ENCODE measurements at regions not wholly inside any gene's neighbourhood (a gene's known extent, or its start where the extent isn't known, plus 50 kb on each side); places are given as distances from the start of the nearest gene placed in this dataset.

DNA sequence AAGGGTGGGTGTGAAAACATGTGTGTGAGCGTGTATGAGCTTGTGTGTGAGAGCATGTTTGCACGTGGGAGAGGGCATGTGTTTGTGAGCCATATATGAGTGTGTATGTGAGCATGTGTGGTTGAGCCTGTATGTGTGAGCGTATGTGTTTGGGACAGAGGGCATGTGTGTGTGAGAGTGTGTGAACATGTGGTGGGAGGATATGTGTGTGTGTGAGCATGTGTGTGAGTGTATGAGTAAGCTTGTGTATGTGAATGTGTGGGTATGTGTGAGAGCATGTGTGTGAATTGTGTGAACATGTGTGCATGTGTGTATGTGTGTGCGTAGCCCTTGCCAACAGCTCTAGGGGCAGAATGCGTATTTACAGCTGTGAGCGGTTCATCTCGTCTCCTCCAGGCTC, 163.0 kb downstream of the TMEM200C start:
- no peaks in the 10 kb centered on the region for H3K9me2 ChIP-seq (ENCODE audit: insufficient read depth, low read length)
- intact Hi-C loops (cut with micrococcal nuclease; ENCODE audit: unreplicated experiment), result no loop called here
- no peaks in the 10 kb centered on the region for H3K9me3 ChIP-seq (ENCODE audit: low read length)
- H3K79me2 ChIP-seq (ENCODE audit: insufficient read depth, low read depth, low read length), result no peaks in the 10 kb centered on the region
- H4K20me1 ChIP-seq (ENCODE audit: insufficient read depth, low read length), result no peaks in the 10 kb centered on the region
- H3K4me3 ChIP-seq (ENCODE audit: low read depth, low read length, poor library complexity, severe bottlenecking), result no peak overlapping the region
- no peak overlapping the region for H3K27ac ChIP-seq (ENCODE audit: low read depth, low read length, poor library complexity, severe bottlenecking)
- ChIA-PET POLR2A (no interaction called here), CTCF (ENCODE audit: unreplicated experiment) (no interaction called here)
- no TSS peak for BruUV-seq (replicated peaks)
- no peak overlapping the region for H3K4me2 ChIP-seq (ENCODE audit: low read length)
- no peak for TF ChIP-seq EZH2phosphoT487 (IDR thresholded peaks at IDR 0.05; ENCODE audit: borderline replicate concordance, low read depth, low read length)
- TF ChIP-seq, protein P1, sequence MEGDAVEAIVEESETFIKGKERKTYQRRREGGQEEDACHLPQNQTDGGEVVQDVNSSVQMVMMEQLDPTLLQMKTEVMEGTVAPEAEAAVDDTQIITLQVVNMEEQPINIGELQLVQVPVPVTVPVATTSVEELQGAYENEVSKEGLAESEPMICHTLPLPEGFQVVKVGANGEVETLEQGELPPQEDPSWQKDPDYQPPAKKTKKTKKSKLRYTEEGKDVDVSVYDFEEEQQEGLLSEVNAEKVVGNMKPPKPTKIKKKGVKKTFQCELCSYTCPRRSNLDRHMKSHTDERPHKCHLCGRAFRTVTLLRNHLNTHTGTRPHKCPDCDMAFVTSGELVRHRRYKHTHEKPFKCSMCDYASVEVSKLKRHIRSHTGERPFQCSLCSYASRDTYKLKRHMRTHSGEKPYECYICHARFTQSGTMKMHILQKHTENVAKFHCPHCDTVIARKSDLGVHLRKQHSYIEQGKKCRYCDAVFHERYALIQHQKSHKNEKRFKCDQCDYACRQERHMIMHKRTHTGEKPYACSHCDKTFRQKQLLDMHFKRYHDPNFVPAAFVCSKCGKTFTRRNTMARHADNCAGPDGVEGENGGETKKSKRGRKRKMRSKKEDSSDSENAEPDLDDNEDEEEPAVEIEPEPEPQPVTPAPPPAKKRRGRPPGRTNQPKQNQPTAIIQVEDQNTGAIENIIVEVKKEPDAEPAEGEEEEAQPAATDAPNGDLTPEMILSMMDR (conservative IDR thresholded peaks at IDR 0.05; ENCODE audit: low read length), result no peak
- no peaks in the 10 kb centered on the region for H3K4me1 ChIP-seq (ENCODE audit: insufficient read depth, low read length, poor library complexity, severe bottlenecking)
- H2AFZ ChIP-seq (ENCODE audit: low read length), result no peak overlapping the region
- no peaks in the 10 kb centered on the region for H3K36me3 ChIP-seq (ENCODE audit: insufficient read depth, low read length)
- DNase-seq (ENCODE audit: low spot score), result no peak

DNA sequence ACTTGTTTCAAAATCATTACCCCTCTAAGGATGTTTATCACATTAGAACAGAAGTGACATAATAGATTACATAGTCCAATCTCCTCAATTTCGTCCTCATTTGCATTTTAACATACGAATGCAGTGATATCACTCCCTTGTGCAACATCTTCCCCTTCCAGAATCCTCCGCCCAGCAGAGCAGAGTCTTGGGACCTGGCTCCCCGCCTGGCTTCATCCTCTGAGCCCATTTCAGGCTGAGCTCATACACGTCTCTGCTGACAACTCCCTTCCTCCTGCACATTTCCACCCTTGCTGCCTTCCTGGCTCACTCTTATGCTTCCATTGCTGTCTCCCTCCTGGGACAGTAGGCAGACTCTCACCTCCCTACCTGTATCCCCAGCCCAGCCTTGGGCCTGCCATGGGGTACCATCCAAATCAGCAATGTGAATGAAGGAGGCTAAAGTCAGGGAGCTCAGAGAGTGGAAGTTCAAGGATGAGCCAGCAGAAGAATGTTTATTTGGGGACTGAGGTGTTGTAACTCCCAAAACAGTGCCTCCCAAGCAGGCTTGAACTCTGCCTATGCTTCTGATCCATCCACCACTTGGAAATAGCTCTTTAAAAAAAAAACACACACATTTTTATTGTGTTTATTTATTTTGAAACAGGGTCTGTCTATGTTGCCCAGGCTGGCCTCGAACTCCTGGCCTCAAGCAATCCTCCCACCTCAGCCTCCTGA, 165.2 kb downstream of the TMEM200C start:
- no peaks in the 10 kb centered on the region for H3K9me3 ChIP-seq (ENCODE audit: low read length)
- no peaks in the 10 kb centered on the region for H3K9me2 ChIP-seq (ENCODE audit: insufficient read depth, low read length)
- H4K20me1 ChIP-seq (ENCODE audit: insufficient read depth, low read length), result no peaks in the 10 kb centered on the region
- H3K36me3 ChIP-seq (ENCODE audit: insufficient read depth, low read length), result no peaks in the 10 kb centered on the region
- CTCF ChIA-PET (ENCODE audit: unreplicated experiment), result no interaction called here
- no peak overlapping the region for H2AFZ ChIP-seq (ENCODE audit: low read length)
- no peak for DNase-seq (ENCODE audit: low spot score)
- intact Hi-C loops (cut with micrococcal nuclease; ENCODE audit: unreplicated experiment), result no loop called here
- H3K4me2 ChIP-seq (ENCODE audit: low read length), result no peak overlapping the region
- TF ChIP-seq EZH2phosphoT487 (IDR thresholded peaks at IDR 0.05; ENCODE audit: borderline replicate concordance, low read depth, low read length), result no peak
- TF ChIP-seq, protein P1 (conservative IDR thresholded peaks at IDR 0.05; ENCODE audit: low read length), result no peak
- POLR2A ChIA-PET, result interaction anchor here (0.5 kb wide), 1 partner anchor 1768 kb away, joined by 3 read pairs; no protein-coding TSS in a partner anchor
- no peak overlapping the region for H3K27ac ChIP-seq (ENCODE audit: low read depth, low read length, poor library complexity, severe bottlenecking)
- no peaks in the 10 kb centered on the region for H3K4me1 ChIP-seq (ENCODE audit: insufficient read depth, low read length, poor library complexity, severe bottlenecking)
- no peak overlapping the region for H3K4me3 ChIP-seq (ENCODE audit: low read depth, low read length, poor library complexity, severe bottlenecking)
- BruUV-seq (replicated peaks), result no TSS peak
- no peaks in the 10 kb centered on the region for H3K79me2 ChIP-seq (ENCODE audit: insufficient read depth, low read depth, low read length)

DNA sequence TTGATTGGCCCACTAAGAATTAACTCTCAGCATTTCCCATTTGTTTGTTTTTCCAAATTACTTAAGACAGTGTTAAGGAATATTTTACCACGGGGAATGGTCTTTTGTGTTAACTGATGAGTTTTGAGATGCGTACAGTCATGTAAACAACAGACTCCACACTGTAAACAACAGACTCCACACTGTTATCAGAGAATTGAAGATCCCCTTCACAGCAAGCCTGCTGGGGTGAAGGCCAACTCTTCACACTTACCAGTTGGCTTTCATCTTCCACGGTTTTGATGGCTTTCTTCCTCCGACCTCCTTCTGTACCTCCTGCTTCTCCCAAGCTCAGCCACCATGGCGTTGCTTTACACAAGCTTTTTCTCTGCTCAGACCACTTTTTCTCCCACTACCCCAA, 166.8 kb downstream of the TMEM200C start:
- Histone ChIP-seq H3K27ac (ENCODE audit: low read depth, low read length, poor library complexity, severe bottlenecking) (no peak overlapping the region), H4K20me1 (ENCODE audit: insufficient read depth, low read length) (no peaks in the 10 kb centered on the region), H3K79me2 (ENCODE audit: insufficient read depth, low read depth, low read length) (no peaks in the 10 kb centered on the region), H2AFZ (ENCODE audit: low read length) (no peak overlapping the region), H3K4me2 (ENCODE audit: low read length) (no peak overlapping the region), H3K36me3 (ENCODE audit: insufficient read depth, low read length) (no peaks in the 10 kb centered on the region), H3K4me1 (ENCODE audit: insufficient read depth, low read length, poor library complexity, severe bottlenecking) (no peaks in the 10 kb centered on the region), H3K4me3 (ENCODE audit: low read depth, low read length, poor library complexity, severe bottlenecking) (no peak overlapping the region), H3K9me2 (ENCODE audit: insufficient read depth, low read length) (no peaks in the 10 kb centered on the region), H3K9me3 (ENCODE audit: low read length) (no peaks in the 10 kb centered on the region)
- TF ChIP-seq, protein P1 (conservative IDR thresholded peaks at IDR 0.05; ENCODE audit: low read length), result no peak
- no peak for TF ChIP-seq EZH2phosphoT487 (IDR thresholded peaks at IDR 0.05; ENCODE audit: borderline replicate concordance, low read depth, low read length)
- DNase-seq (ENCODE audit: low spot score), result no peak
- ChIA-PET CTCF (ENCODE audit: unreplicated experiment) (no interaction called here), POLR2A (interaction anchor here (0.6 to 1.1 kb wide), 2 partner anchors 9 to 1452 kb away, joined by 3 read pairs; no protein-coding TSS in a partner anchor)
- BruUV-seq (replicated peaks), result no TSS peak
- intact Hi-C loops (cut with micrococcal nuclease; ENCODE audit: unreplicated experiment), result no loop called here
